Omental fat pad (tissue), 3 donors: ENCODE measurements at regions not wholly inside any gene's neighbourhood (a gene's known extent, or its start where the extent isn't known, plus 50 kb on each side); places are given as distances from the start of the nearest gene placed in this dataset.

Experiments
- ATAC-seq: fragments of 150-250 bp; one replicate; pipeline ENCODE4 v1.9.1; 2016; ENCODE audit warnings: mild to moderate bottlenecking, moderate library complexity; ENCODE audit not compliant: low FRiP score
- DNase-seq: peaks from one replicate; pipeline ENCODE4 v3.0.0-alpha.2; 2019; ENCODE audit warnings: low spot score
- CTCF ChIP-seq, 3 donors: fragments of 450-650 bp; IDR thresholded peaks; one replicate each; pipeline ENCODE4 v1.5.1; 2016 to 2017; ENCODE audit warnings: antibody characterized with exemption in 3 of 3, mild to moderate bottlenecking in 3 of 3, moderate library complexity in 2 of 3

DNA sequence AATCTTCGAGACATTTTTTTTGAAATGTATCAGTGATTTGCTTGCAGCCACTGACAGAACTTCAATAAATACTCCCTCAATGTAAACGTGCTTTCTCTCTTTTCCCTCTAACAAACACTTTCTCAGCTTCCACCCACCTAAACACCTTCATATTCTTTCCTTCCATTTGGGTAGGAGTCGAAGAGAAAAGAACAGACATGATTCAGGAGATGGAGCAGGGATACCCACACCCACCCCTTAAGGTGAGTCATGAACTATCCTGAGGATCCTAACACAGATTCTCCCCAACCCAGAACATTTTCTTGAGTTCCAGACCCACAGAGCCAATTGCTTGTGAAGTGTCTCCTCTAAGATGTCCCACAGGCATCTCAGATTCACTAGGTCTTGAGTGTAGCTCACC, 488.8 kb downstream of the CDK5RAP2 start:
- TF ChIP-seq CTCF (IDR thresholded peaks at IDR 0.05) = no peak
- ATAC-seq (no peak), DNase-seq (no peak)

DNA sequence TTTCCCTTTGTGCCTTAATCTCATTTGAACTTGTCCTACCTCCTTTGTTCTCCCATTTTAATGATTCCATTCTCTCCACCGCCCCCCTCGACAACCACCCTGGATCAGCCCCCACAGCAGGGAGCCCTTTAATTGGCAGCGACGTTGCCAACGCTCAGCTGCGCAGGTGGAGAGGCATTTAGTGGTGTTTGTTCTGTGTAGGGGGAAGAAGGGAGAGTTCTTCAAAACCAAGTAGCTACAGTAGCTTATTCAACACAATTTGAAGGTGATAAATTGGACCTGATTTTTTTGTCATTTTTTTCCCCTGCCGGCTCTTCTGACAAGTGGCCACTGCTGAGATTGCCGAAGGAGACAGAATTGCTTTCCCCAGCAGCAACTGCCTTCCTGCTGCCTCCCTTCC, 499.1 kb downstream of the CDK5RAP2 start:
- no peak for ATAC-seq
- no peak for TF ChIP-seq CTCF (IDR thresholded peaks at IDR 0.05)
- DNase-seq = no peak

DNA sequence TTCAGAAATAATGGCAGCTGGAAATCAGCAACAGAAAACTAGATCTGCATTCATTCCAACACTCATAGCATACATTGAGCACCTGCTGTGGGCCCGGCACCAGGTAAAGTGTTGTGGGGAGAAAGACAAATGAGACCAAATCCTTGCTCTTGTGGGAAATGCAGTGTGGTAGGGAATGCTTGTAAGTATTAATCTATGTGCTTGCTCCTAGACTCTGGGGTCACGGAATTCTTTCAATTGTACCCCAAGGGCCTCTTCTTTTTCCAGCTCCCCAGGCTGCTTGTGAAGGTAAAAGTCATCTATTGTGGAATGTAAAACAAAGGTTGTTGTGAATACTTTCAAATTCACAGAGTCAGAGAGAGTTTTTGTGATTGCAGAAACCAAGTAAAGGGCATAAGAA, 501.9 kb downstream of the CDK5RAP2 start:
- no peak for ATAC-seq
- DNase-seq = no peak
- no peak for TF ChIP-seq CTCF (IDR thresholded peaks at IDR 0.05)

- no peak for DNase-seq
- ATAC-seq = no peak
- no peak for TF ChIP-seq CTCF (IDR thresholded peaks at IDR 0.05)
Measured at GRCh38 chr9:120071760-120072159, 508.2 kb downstream of the CDK5RAP2 start.

DNA sequence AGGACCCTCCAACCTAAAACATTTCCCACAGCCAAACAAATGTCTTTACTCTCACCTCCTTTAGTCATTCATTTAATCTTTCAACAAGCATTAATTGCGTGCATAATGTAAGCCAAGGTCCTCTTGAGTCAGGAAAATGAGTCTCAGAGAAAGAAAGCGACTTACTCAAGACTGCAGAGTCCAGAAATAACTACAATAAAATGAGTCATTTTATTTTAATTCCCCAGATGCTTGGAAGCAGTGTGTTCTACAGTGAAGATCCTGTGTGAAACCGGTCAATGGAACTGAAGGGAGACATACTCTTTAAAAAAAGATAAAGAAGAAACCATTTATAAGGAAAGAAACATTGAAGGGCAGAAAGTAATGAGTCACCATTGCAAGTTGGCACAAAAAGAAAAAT, 513.7 kb downstream of the CDK5RAP2 start:
- DNase-seq (no peak), ATAC-seq (peak; percentile 84)

GRCh38 chr9:120065151-120065550, 514.8 kb downstream of the CDK5RAP2 start:
- no peak for TF ChIP-seq CTCF (IDR thresholded peaks at IDR 0.05)
- ATAC-seq (no peak), DNase-seq (no peak)

More for the DNA sequence above, 513.7 kb downstream of the CDK5RAP2 start:
- no peak for TF ChIP-seq CTCF (IDR thresholded peaks at IDR 0.05)

DNA sequence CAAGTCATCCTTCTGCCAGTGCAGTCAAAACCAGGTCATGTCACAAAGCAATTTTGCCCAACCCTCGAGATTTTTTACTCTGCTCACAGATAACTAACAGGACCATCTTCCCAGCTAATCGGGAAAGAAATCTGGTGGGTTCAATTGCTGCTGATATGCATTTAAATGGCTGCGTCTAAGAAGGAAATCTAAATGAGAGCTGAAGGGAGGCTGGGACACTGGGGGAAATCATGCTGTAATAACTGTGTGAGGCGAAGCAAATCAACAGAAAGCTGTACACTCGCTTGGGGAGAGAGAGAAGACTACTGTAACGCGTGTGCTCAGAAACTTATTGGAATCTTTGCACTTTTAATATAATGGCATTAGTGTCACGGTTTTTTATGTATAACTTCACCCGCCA, 535.0 kb downstream of the CDK5RAP2 start:
- ATAC-seq = no peak
- no peak for TF ChIP-seq CTCF (IDR thresholded peaks at IDR 0.05)
- DNase-seq = no peak
